Panc1 (cell line): ENCODE measurements at regions not wholly inside any gene's neighbourhood (a gene's known extent, or its start where the extent isn't known, plus 50 kb on each side); places are given as distances from the start of the nearest gene placed in this dataset.

Experiments
- ATAC-seq: fragments of 200-7000 bp; cut with Tn5 transposase; 2 replicates; pipeline ENCODE4 v1.9.1; 2020; ENCODE audit warnings: mild to moderate bottlenecking, moderate library complexity
- BruUV-seq: library from RNA; stranded (reverse); fragments of 400-500 nt; replicated peaks from 2 replicates; lab custom pipeline; 2021; lab: Mats Ljungman, UMichigan
- CTCF ChIA-PET: fragments of 300-600 bp; sonication (Branson Sonifier 250); formaldehyde crosslinking; loops from one replicate; lab custom pipeline; 2022; ENCODE audit warnings: antibody characterized with exemption; lab: Charles Lee
- POLR2A ChIA-PET: fragments of 300-600 bp; sonication (Branson Sonifier 250); formaldehyde crosslinking; loops from one replicate; lab custom pipeline; 2022; ENCODE audit warnings: antibody characterized with exemption; lab: Charles Lee
- DNase-seq: peaks from one replicate; pipeline ENCODE4 v3.0.0-alpha.2; 2010; ENCODE audit warnings: low read depth, low spot score
- H3K27ac ChIP-seq: 2 replicates; pipeline ENCODE4 v1.5.1; 2011; ENCODE audit warnings: mild to moderate bottlenecking, low read length, inconsistent platforms
- H3K27me3 ChIP-seq: fragments of 200-500 bp; sonication (Bioruptor generic); 2 replicates; pipeline ENCODE4 v1.6.0; 2014; ENCODE audit warnings: low read length, inconsistent platforms; ENCODE audit not compliant: control insufficient read depth, insufficient read depth
- H3K36me3 ChIP-seq: fragments of 200-500 bp; sonication (Bioruptor generic); 2 replicates; pipeline ENCODE4 v1.5.1; 2014; ENCODE audit warnings: inconsistent platforms, mild to moderate bottlenecking, low read length, moderate library complexity; ENCODE audit not compliant: control insufficient read depth, insufficient read depth
- H3K4me1 ChIP-seq: 2 replicates; pipeline ENCODE4 v1.5.1; 2011; ENCODE audit warnings: inconsistent platforms, mild to moderate bottlenecking, low read length, moderate library complexity; ENCODE audit not compliant: control insufficient read depth, insufficient read depth
- H3K4me3 ChIP-seq, 2 experiments: 2 replicates each; pipeline ENCODE4 v1.5.1; 2011 to 2012; ENCODE audit warnings: low read depth in 2 of 2, low read length in 2 of 2, mild to moderate bottlenecking in 2 of 2, inconsistent platforms in 1 of 2, moderate library complexity in 1 of 2
- H3K9me3 ChIP-seq: fragments of 200-500 bp; sonication (Bioruptor generic); 2 replicates; pipeline ENCODE4 v1.5.1; 2014; ENCODE audit warnings: low read depth, mild to moderate bottlenecking, inconsistent platforms, low read length, moderate library complexity; ENCODE audit not compliant: control insufficient read depth, insufficient read depth
- POLR2AphosphoS5 ChIP-seq: IDR thresholded peaks from 2 replicates; pipeline ENCODE4 v1.6.1; 2012; ENCODE audit warnings: mild to moderate bottlenecking, low read depth, low read length, moderate library complexity
- REST ChIP-seq, 2 experiments: IDR thresholded peaks; 2 replicates each; pipeline ENCODE4 v1.6.1; 2011 to 2012; ENCODE audit warnings: low read depth in 2 of 2, control low read depth in 1 of 2, low read length in 1 of 2, mild to moderate bottlenecking in 1 of 2, moderate library complexity in 1 of 2; ENCODE audit not compliant: insufficient read depth in 1 of 2
- SIN3A ChIP-seq: IDR thresholded peaks from 2 replicates; pipeline ENCODE4 v1.6.1; 2012; ENCODE audit warnings: low read depth, mild to moderate bottlenecking, low read length, moderate library complexity, borderline replicate concordance; ENCODE audit not compliant: insufficient read depth
- TCF7L2 ChIP-seq: IDR thresholded peaks from 2 replicates; pipeline ENCODE4 v1.6.1; 2011; ENCODE audit warnings: mild to moderate bottlenecking, low read depth, low read length, inconsistent platforms
- in situ Hi-C: cut with HindIII; loops from 2 replicates; pipeline ENCODE4 v1.10.0; 2016; ENCODE audit warnings: low sequenced_read_pairs, low pct_unique_long_range_greater_than_20kb
- intact Hi-C: fragments of 100-400 bp; cut with micrococcal nuclease; formaldehyde crosslinking; loops from one replicate; pipeline ENCODE4 v1.10.0; 2022; ENCODE audit not compliant: unreplicated experiment
- TF ChIP-seq, protein P1 (sequence below): fragments of 450-650 bp; IDR thresholded peaks from 2 replicates; pipeline ENCODE4 v1.5.1; 2017; ENCODE audit warnings: mild to moderate bottlenecking

DNA sequence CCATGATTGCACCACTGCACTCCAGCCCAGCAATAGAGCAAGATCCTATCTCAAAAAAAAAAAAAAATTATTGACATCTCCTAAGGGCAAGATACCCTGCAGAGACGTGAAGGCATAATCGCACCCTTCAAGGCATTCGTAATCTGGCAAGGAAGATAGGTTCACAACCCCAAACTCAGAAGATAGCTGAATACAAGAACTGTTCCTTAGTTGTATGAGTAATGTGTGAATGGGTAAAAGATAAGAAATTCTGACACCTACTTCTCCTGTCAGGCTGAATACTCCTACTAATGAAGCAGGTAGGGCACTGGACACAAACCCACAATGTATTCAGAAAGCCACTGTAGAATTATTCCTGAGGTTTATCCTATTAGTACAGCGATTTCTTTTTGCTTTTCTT lies 882.4 kb upstream of the AUTS2 start:
- ATAC-seq = no peak
- Histone ChIP-seq H3K27ac (no peak overlapping the region), H3K9me3 (no peaks in the 10 kb centered on the region), H3K36me3 (no peaks in the 10 kb centered on the region), H3K4me1 (no peaks in the 10 kb centered on the region), H3K27me3 (no peaks in the 10 kb centered on the region), H3K4me3 (no peak overlapping the region)
- POLR2A ChIA-PET = no interaction called here
- intact Hi-C loops (no loop called here), in situ Hi-C loops (no loop called here)
- DNase-seq = no peak
- CTCF ChIA-PET = no interaction called here
- no TSS peak for BruUV-seq
- TF ChIP-seq SIN3A = no peak
- TF ChIP-seq TCF7L2 = no peak
- TF ChIP-seq, protein P1, sequence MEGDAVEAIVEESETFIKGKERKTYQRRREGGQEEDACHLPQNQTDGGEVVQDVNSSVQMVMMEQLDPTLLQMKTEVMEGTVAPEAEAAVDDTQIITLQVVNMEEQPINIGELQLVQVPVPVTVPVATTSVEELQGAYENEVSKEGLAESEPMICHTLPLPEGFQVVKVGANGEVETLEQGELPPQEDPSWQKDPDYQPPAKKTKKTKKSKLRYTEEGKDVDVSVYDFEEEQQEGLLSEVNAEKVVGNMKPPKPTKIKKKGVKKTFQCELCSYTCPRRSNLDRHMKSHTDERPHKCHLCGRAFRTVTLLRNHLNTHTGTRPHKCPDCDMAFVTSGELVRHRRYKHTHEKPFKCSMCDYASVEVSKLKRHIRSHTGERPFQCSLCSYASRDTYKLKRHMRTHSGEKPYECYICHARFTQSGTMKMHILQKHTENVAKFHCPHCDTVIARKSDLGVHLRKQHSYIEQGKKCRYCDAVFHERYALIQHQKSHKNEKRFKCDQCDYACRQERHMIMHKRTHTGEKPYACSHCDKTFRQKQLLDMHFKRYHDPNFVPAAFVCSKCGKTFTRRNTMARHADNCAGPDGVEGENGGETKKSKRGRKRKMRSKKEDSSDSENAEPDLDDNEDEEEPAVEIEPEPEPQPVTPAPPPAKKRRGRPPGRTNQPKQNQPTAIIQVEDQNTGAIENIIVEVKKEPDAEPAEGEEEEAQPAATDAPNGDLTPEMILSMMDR = no peak
- TF ChIP-seq POLR2AphosphoS5 = no peak
- TF ChIP-seq REST (IDR thresholded peaks at IDR 0.05; ENCODE audit: insufficient read depth in 1 of 2, low read depth in 2 of 2, low read length in 1 of 2) = no peak

- ChIA-PET CTCF (no interaction called here), POLR2A (interaction anchor here (0.6 kb wide), 1 partner anchor 90 kb away, joined by 3 read pairs; no protein-coding TSS in a partner anchor)
- Histone ChIP-seq H3K36me3 (no peaks in the 10 kb centered on the region), H3K9me3 (no peaks in the 10 kb centered on the region), H3K27me3 (no peaks in the 10 kb centered on the region), H3K4me3 (no peak overlapping the region), H3K27ac (no peak overlapping the region), H3K4me1 (no peaks in the 10 kb centered on the region)
- no TSS peak for BruUV-seq
- ATAC-seq (no peak), DNase-seq (no peak)
- TF ChIP-seq POLR2AphosphoS5 (no peak), SIN3A (no peak), REST (IDR thresholded peaks at IDR 0.05; ENCODE audit: insufficient read depth in 1 of 2, low read depth in 2 of 2, low read length in 1 of 2) (no peak), TCF7L2 (no peak)
- TF ChIP-seq, protein P1 = no peak
- in situ Hi-C loops (no loop called here), intact Hi-C loops (no loop called here)
These were observed 881.1 kb upstream of the AUTS2 start for GRCh38 chr7:68717176-68717575.
